Mesendoderm (in vitro differentiated cells): ENCODE measurements at regions not wholly inside any gene's neighbourhood (a gene's known extent, or its start where the extent isn't known, plus 50 kb on each side); places are given as distances from the start of the nearest gene placed in this dataset.

ENCODE experiments used
- DNase-seq: peaks from one replicate; pipeline ENCODE4 v3.0.0; 2013
- H2AK5ac ChIP-seq: 2 replicates; pipeline ENCODE4 v1.6.1; 2013; ENCODE audit warnings: low read length, inconsistent platforms
- H2BK120ac ChIP-seq: 2 replicates; pipeline ENCODE4 v1.6.1; 2013; ENCODE audit warnings: low read depth, mild to moderate bottlenecking, low read length, moderate library complexity, mixed read lengths
- H2BK15ac ChIP-seq: replicated peaks from 2 replicates; pipeline ENCODE4 v1.6.1; 2013; ENCODE audit warnings: low read depth, mild to moderate bottlenecking, moderate library complexity
- H2BK5ac ChIP-seq: 2 replicates; pipeline ENCODE4 v1.6.1; 2013; ENCODE audit warnings: low read length, inconsistent platforms
- H3K18ac ChIP-seq: 2 replicates; pipeline ENCODE4 v1.6.1; 2013; ENCODE audit warnings: mild to moderate bottlenecking, low read length, mixed read lengths
- H3K23ac ChIP-seq: one replicate; pipeline ENCODE4 v1.6.1; 2013; ENCODE audit warnings: low read length
- H3K27ac ChIP-seq: 2 replicates; pipeline ENCODE4 v1.5.1; 2013; ENCODE audit warnings: low read depth, mild to moderate bottlenecking, inconsistent platforms, low read length, moderate library complexity
- H3K27me3 ChIP-seq: 2 replicates; pipeline ENCODE4 v1.6.1; 2013; ENCODE audit warnings: low read length, control low read depth, mild to moderate bottlenecking, inconsistent platforms; ENCODE audit not compliant: insufficient read depth, poor library complexity
- H3K36me3 ChIP-seq: 2 replicates; pipeline ENCODE4 v1.6.1; 2013; ENCODE audit warnings: low read length, inconsistent platforms; ENCODE audit not compliant: control insufficient read depth, insufficient read depth
- H3K4ac ChIP-seq: one replicate; pipeline ENCODE4 v1.6.1; 2013; ENCODE audit warnings: low read depth, mild to moderate bottlenecking, low read length, moderate library complexity
- H3K4me1 ChIP-seq: 2 replicates; pipeline ENCODE4 v1.6.1; 2013; ENCODE audit warnings: low read depth, low read length, inconsistent platforms; ENCODE audit not compliant: control insufficient read depth
- H3K4me2 ChIP-seq: 2 replicates; pipeline ENCODE4 v1.6.1; 2013; ENCODE audit warnings: low read length
- H3K4me3 ChIP-seq: 2 replicates; pipeline ENCODE4 v1.5.1; 2013; ENCODE audit warnings: mild to moderate bottlenecking, low read length
- H3K56ac ChIP-seq: one replicate; pipeline ENCODE4 v1.6.1; 2013; ENCODE audit warnings: low read length
- H3K79me1 ChIP-seq: 2 replicates; pipeline ENCODE4 v1.6.1; 2013; ENCODE audit warnings: low read length, inconsistent platforms
- H3K79me2 ChIP-seq: 2 replicates; pipeline ENCODE4 v1.6.1; 2013; ENCODE audit warnings: mild to moderate bottlenecking, low read length; ENCODE audit not compliant: control insufficient read depth, insufficient read depth
- H3K9ac ChIP-seq: 2 replicates; pipeline ENCODE4 v1.6.1; 2013; ENCODE audit warnings: low read length, inconsistent platforms
- H4K5ac ChIP-seq: one replicate; pipeline ENCODE4 v1.6.1; 2013; ENCODE audit warnings: low read length
- H4K8ac ChIP-seq: one replicate; pipeline ENCODE4 v1.6.1; 2013; ENCODE audit warnings: low read depth, mild to moderate bottlenecking, control low read depth, low read length, moderate library complexity
- WGBS: extraction: QIAGEN DNeasy Blood & Tissue Kit; methylation state at CpG from one replicate; pipeline ENCODE4 v1.1.7; 2013; ENCODE audit warnings: low lambda C conversion rate, missing lambda C conversion rate; ENCODE audit not compliant: insufficient coverage; ENCODE audit errors: extremely low coverage; 5-methylcytosine and 5-hydroxymethylcytosine counted together

GRCh38 chr11:70785372-70785771 lies 387.0 kb downstream of the CTTN start:
- no peak overlapping the region for H2BK5ac ChIP-seq

GRCh38 chr11:70786021-70786665 lies 387.8 kb downstream of the CTTN start:
- H3K9ac ChIP-seq = no peak overlapping the region

More at GRCh38 chr11:70785372-70785771, 387.0 kb downstream of the CTTN start:
- H2BK15ac ChIP-seq = no peak overlapping the region
- no CpG with 5 or more reads among the region's 5 CpGs for WGBS
- H3K4me1 ChIP-seq = no peaks in the 10 kb centered on the region
- H3K27ac ChIP-seq = no peak overlapping the region
- no peaks in the 10 kb centered on the region for H3K36me3 ChIP-seq
- DNase-seq = no peak
- H3K56ac ChIP-seq = no peak overlapping the region
- H2BK120ac ChIP-seq = no peak overlapping the region
- H3K18ac ChIP-seq = no peak overlapping the region
- H3K4ac ChIP-seq = no peak overlapping the region
- H3K4me3 ChIP-seq = no peak overlapping the region
- H2AK5ac ChIP-seq = no peak overlapping the region
- no peak overlapping the region for H3K23ac ChIP-seq
- H4K5ac ChIP-seq = no peak overlapping the region
- no peaks in the 10 kb centered on the region for H3K79me2 ChIP-seq
- no peak overlapping the region for H3K9ac ChIP-seq
- no peak overlapping the region for H3K4me2 ChIP-seq
- no peaks in the 10 kb centered on the region for H3K79me1 ChIP-seq
- H3K27me3 ChIP-seq = no peaks in the 10 kb centered on the region
- no peak overlapping the region for H4K8ac ChIP-seq

GRCh38 chr11:70788248-70789022 lies 390.1 kb downstream of the CTTN start:
- Histone ChIP-seq H3K23ac (no peak overlapping the region), H2BK15ac (no peak overlapping the region), H3K56ac (no peak overlapping the region), H3K27ac (no peak overlapping the region), H3K4me2 (no peak overlapping the region), H3K4ac (no peak overlapping the region), H2BK5ac (no peak overlapping the region), H2AK5ac (no peak overlapping the region), H3K79me1 (no peaks in the 10 kb centered on the region), H4K8ac (no peak overlapping the region), H3K4me3 (no peak overlapping the region), H3K4me1 (no peaks in the 10 kb centered on the region), H2BK120ac (no peak overlapping the region), H3K18ac (no peak overlapping the region), H3K27me3 (no peaks in the 10 kb centered on the region), H3K9ac (no peak overlapping the region), H3K36me3 (no peaks in the 10 kb centered on the region), H3K79me2 (no peaks in the 10 kb centered on the region), H4K5ac (no peak overlapping the region)
- no CpG with 5 or more reads among the region's 18 CpGs for WGBS
- no peak for DNase-seq

More at GRCh38 chr11:70786021-70786665, 387.8 kb downstream of the CTTN start:
- no peak overlapping the region for H2BK120ac ChIP-seq
- H4K8ac ChIP-seq = no peak overlapping the region
- H3K79me2 ChIP-seq = no peaks in the 10 kb centered on the region
- H2BK5ac ChIP-seq = no peak overlapping the region
- H3K4ac ChIP-seq = no peak overlapping the region
- no peak overlapping the region for H3K23ac ChIP-seq
- no peak overlapping the region for H3K4me3 ChIP-seq
- H3K4me1 ChIP-seq = no peaks in the 10 kb centered on the region
- H3K36me3 ChIP-seq = no peaks in the 10 kb centered on the region
- no peaks in the 10 kb centered on the region for H3K79me1 ChIP-seq
- no peak for DNase-seq
- no peak overlapping the region for H3K27ac ChIP-seq
- no peak overlapping the region for H4K5ac ChIP-seq
- H3K27me3 ChIP-seq = no peaks in the 10 kb centered on the region
- H3K4me2 ChIP-seq = no peak overlapping the region
- no peak overlapping the region for H2AK5ac ChIP-seq
- no peak overlapping the region for H3K56ac ChIP-seq
- no CpG with 5 or more reads among the region's 6 CpGs for WGBS
- H2BK15ac ChIP-seq = no peak overlapping the region
- H3K18ac ChIP-seq = no peak overlapping the region

- Histone ChIP-seq H3K27me3 (no peaks in the 10 kb centered on the region), H3K4me2 (no peak overlapping the region), H3K4ac (no peak overlapping the region), H4K5ac (no peak overlapping the region), H3K56ac (no peak overlapping the region), H3K23ac (no peak overlapping the region), H3K4me3 (no peak overlapping the region), H2AK5ac (no peak overlapping the region), H4K8ac (no peak overlapping the region), H3K4me1 (no peaks in the 10 kb centered on the region), H2BK120ac (no peak overlapping the region), H3K18ac (no peak overlapping the region), H3K36me3 (no peaks in the 10 kb centered on the region), H3K9ac (no peak overlapping the region), H3K79me1 (no peaks in the 10 kb centered on the region), H3K27ac (no peak overlapping the region), H2BK5ac (no peak overlapping the region), H3K79me2 (no peaks in the 10 kb centered on the region), H2BK15ac (no peak overlapping the region)
- no CpG with 5 or more reads among the region's 12 CpGs for WGBS
- peak; percentile 47 for DNase-seq
These were observed 392.5 kb downstream of the CTTN start for GRCh38 chr11:70790671-70791300.

GRCh38 chr11:70796648-70797227 lies 398.4 kb downstream of the CTTN start:
- Histone ChIP-seq H3K18ac (no peak overlapping the region), H3K23ac (no peak overlapping the region), H3K4ac (no peak overlapping the region), H2AK5ac (no peak overlapping the region), H3K4me3 (no peak overlapping the region), H2BK120ac (no peak overlapping the region), H3K27ac (no peak overlapping the region), H3K4me1 (no peaks in the 10 kb centered on the region), H2BK15ac (no peak overlapping the region), H4K5ac (no peak overlapping the region), H3K79me2 (no peaks in the 10 kb centered on the region), H3K79me1 (no peaks in the 10 kb centered on the region), H3K27me3 (no peaks in the 10 kb centered on the region), H4K8ac (no peak overlapping the region), H3K56ac (no peak overlapping the region), H3K36me3 (no peaks in the 10 kb centered on the region), H3K4me2 (no peak overlapping the region), H3K9ac (no peak overlapping the region), H2BK5ac (no peak overlapping the region)
- WGBS = no CpG with 5 or more reads among the region's 8 CpGs
- DNase-seq = peak; percentile 76
